ENCODE measurements at regions not wholly inside any gene's neighbourhood (a gene's known extent, or its start where the extent isn't known, plus 50 kb on each side); places are given as distances from the start of the nearest gene placed in this dataset.

DNA sequence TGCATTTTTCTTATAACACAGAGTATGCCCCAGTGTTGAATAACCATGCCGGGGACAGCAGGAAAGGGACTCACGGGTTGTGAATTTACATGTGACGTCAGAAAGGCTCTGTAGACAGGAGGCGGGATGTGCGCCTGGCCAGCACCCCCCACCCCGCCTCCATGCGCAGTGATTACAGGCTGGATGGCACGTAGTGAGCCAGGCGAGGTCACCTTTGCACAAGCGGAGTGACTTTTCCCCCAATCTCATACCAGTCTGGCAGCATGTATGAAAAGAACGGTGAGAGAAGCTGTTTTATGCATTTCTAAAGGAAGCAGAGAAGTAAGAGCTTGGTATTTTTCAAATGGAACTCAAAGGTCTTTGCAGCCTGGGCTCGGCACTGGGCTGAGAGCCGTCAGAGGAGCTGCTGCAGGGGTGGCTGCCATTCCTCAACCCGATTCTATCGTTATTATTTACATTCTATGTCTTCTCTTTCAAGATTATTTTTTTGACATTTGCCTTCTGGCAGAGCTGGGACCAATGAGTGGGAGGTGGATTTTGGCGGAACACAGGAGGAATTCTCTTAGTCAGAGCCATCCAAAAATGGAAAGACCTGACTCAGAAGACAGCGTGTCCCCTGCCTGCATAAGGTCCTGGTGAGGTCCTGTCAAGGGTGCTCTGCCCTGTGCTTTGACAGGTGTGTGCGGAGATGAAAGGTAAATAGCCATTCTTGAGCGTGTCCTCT is 115.6 kb upstream of the SLC45A1 start:
- TF ChIP-seq, protein P1, sequence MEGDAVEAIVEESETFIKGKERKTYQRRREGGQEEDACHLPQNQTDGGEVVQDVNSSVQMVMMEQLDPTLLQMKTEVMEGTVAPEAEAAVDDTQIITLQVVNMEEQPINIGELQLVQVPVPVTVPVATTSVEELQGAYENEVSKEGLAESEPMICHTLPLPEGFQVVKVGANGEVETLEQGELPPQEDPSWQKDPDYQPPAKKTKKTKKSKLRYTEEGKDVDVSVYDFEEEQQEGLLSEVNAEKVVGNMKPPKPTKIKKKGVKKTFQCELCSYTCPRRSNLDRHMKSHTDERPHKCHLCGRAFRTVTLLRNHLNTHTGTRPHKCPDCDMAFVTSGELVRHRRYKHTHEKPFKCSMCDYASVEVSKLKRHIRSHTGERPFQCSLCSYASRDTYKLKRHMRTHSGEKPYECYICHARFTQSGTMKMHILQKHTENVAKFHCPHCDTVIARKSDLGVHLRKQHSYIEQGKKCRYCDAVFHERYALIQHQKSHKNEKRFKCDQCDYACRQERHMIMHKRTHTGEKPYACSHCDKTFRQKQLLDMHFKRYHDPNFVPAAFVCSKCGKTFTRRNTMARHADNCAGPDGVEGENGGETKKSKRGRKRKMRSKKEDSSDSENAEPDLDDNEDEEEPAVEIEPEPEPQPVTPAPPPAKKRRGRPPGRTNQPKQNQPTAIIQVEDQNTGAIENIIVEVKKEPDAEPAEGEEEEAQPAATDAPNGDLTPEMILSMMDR (IDR thresholded peaks at IDR 0.05; ENCODE audit: poor library complexity, severe bottlenecking) = no peak
- TF ChIP-seq EZH2 (IDR thresholded peaks at IDR 0.05; ENCODE audit: borderline replicate concordance, insufficient read depth, low read length, poor library complexity, severe bottlenecking) (no peak), TAF1 (IDR thresholded peaks at IDR 0.05; ENCODE audit: low read depth) (no peak), MXI1 (conservative IDR thresholded peaks at IDR 0.05; ENCODE audit: poor library complexity, severe bottlenecking) (no peak), RAD21 (conservative IDR thresholded peaks at IDR 0.05) (no peak)
